ENCODE measurements at regions not wholly inside any gene's neighbourhood (a gene's known extent, or its start where the extent isn't known, plus 50 kb on each side); places are given as distances from the start of the nearest gene placed in this dataset.

GRCh38 chr13:34001389-34001788, 183.4 kb downstream of the RFC3 start:
- no peak overlapping the region for H3K27ac ChIP-seq (ENCODE audit: insufficient read depth, low read depth, low read length)
- H2AFZ ChIP-seq (ENCODE audit: low read depth, low read length) = no peak overlapping the region
- TF ChIP-seq EZH2 (IDR thresholded peaks at IDR 0.05; ENCODE audit: borderline replicate concordance, low read depth, low read length, severe bottlenecking) (no peak), MYC (IDR thresholded peaks at IDR 0.05; ENCODE audit: low read depth, low read length) (no peak), GATA2 (IDR thresholded peaks at IDR 0.05; ENCODE audit: insufficient read depth, insufficient read length, low read depth, low read length) (no peak), JUN (IDR thresholded peaks at IDR 0.05; ENCODE audit: borderline replicate concordance, insufficient read depth, insufficient read length, low read depth) (no peak), CTCF (IDR thresholded peaks at IDR 0.05; ENCODE audit: extremely low read depth in 1 of 2, insufficient read depth in 1 of 2, low read depth in 1 of 2, low read length in 2 of 2) (no peak), POLR2A (IDR thresholded peaks at IDR 0.05; ENCODE audit: low read depth, low read length) (no peak), FOS (IDR thresholded peaks at IDR 0.05; ENCODE audit: borderline replicate concordance, insufficient read depth, low read length) (no peak), MAX (IDR thresholded peaks at IDR 0.05; ENCODE audit: insufficient read depth, insufficient read length) (no peak), POLR2AphosphoS5 (IDR thresholded peaks at IDR 0.05; ENCODE audit: insufficient read depth, low read depth, low read length) (no peak)
- intact Hi-C loops (cut with micrococcal nuclease) (loop anchor here (10.0 kb wide), 1 partner anchor 47 kb away; no protein-coding TSS in a partner anchor), dilution Hi-C loops (cut with MboI; ENCODE audit: extremely low pct_ligation_motif_present, low sequenced_read_pairs) (no loop called here)
- H3K9me1 ChIP-seq (replicated peaks; ENCODE audit: control insufficient read depth, extremely low read depth, insufficient read depth, low read length) = no peaks in the 10 kb centered on the region
- H3K79me2 ChIP-seq (ENCODE audit: control insufficient read depth, insufficient read depth, low read length) = no peaks in the 10 kb centered on the region
- no peak overlapping the region for H3K9ac ChIP-seq (replicated peaks; ENCODE audit: extremely low read depth, insufficient read depth, low read length)
- H3K36me3 ChIP-seq (ENCODE audit: control insufficient read depth in 2 of 2, extremely low read depth in 1 of 2, insufficient read depth in 2 of 2, low read length in 2 of 2) = no peaks in the 10 kb centered on the region
- H3K4me3 ChIP-seq (replicated peaks in 1 of 3; ENCODE audit: insufficient read depth in 1 of 3, low read depth in 1 of 3, low read length in 3 of 3) = no peak overlapping the region
- CTCF ChIA-PET = no interaction called here
- H3K27me3 ChIP-seq (ENCODE audit: control insufficient read depth in 2 of 2, insufficient read depth in 2 of 2, low read length in 2 of 2) = no peaks in the 10 kb centered on the region
- H3K4me1 ChIP-seq (ENCODE audit: control insufficient read depth, extremely low read depth, insufficient read depth, low read length) = no peaks in the 10 kb centered on the region
- H4K20me1 ChIP-seq (replicated peaks; ENCODE audit: control insufficient read depth, extremely low read depth, insufficient read depth, low read length) = no peaks in the 10 kb centered on the region
- no peak for FAIRE-seq
- no peak for DNase-seq (ENCODE audit: low read depth, low spot score)
- no TSS peak for BruUV-seq (replicated peaks)
- POLR2A ChIA-PET = no interaction called here
- no peaks in the 10 kb centered on the region for H3K9me3 ChIP-seq (replicated peaks; ENCODE audit: control insufficient read depth, insufficient read depth, low read length)
- no peak overlapping the region for H3K4me2 ChIP-seq (ENCODE audit: insufficient read depth, low read length)
